GM12874 (cell line): ENCODE measurements at regions not wholly inside any gene's neighbourhood (a gene's known extent, or its start where the extent isn't known, plus 50 kb on each side); places are given as distances from the start of the nearest gene placed in this dataset.

Source experiments
- CTCF ChIP-seq: IDR thresholded peaks from 2 replicates; pipeline ENCODE4 v1.5.1; 2011; ENCODE audit warnings: low read depth, mild to moderate bottlenecking, control low read depth, low read length, moderate library complexity; ENCODE audit not compliant: insufficient read depth

GRCh38 chr5:30908356-30908755 is 285.1 kb upstream of the CDH6 start:
- TF ChIP-seq CTCF = no peak

GRCh38 chr5:30900367-30900766 is 293.1 kb upstream of the CDH6 start:
- TF ChIP-seq CTCF = no peak

GRCh38 chr5:30894811-30895210 is 298.7 kb upstream of the CDH6 start:
- TF ChIP-seq CTCF = no peak

- no peak for TF ChIP-seq CTCF
Observed at GRCh38 chr5:30891660-30892059, 301.8 kb upstream of the CDH6 start.

- no peak for TF ChIP-seq CTCF
Observed at GRCh38 chr5:30890377-30890776, 303.1 kb upstream of the CDH6 start.

GRCh38 chr5:30880514-30880913 is 313.0 kb upstream of the CDH6 start:
- no peak for TF ChIP-seq CTCF

- no peak for TF ChIP-seq CTCF
Observed at GRCh38 chr5:30879887-30880286, 313.6 kb upstream of the CDH6 start.

- no peak for TF ChIP-seq CTCF
Observed at GRCh38 chr5:30878746-30879145, 314.7 kb upstream of the CDH6 start.
